COLO668 (cell line): ENCODE measurements at regions not wholly inside any gene's neighbourhood (a gene's known extent, or its start where the extent isn't known, plus 50 kb on each side); places are given as distances from the start of the nearest gene placed in this dataset.
A peak's percentile ranks its signal among the peaks of the same experiment; 100 is the strongest.
"Not testable (repeated sequence)": the region's sequence is repeated elsewhere in the genome, so short reads cannot be mapped to it uniquely, and the experiment has no call there.

Experiments
- DNase-seq: peaks from one replicate; lab custom pipeline; 2025; ENCODE audit not compliant: unreplicated experiment; lab: John Stamatoyannopoulos, UW

- no peak for DNase-seq
These were observed 558.8 kb upstream of the ADAMTS16 start for GRCh38 chr5:4581289-4581688.

DNA sequence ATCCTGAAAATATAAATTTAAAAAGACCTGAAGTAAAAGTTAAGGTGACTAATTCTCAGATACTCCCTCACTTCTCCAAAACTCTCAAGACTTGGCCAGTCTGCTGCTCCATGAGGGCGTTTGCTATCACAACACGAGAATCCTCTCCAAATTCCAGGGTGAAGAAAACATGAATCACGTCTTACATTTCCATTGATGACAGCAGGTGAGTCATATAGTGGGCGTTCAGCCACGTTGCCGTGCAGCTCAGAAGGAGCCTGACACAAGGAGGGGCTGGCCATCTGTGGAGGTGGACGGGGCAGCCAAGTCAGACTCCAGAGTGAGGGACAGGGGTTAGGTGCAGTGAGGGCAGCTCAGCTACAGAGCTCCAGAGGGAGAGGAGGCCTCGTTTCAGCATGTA is 555.1 kb upstream of the ADAMTS16 start:
- DNase-seq, result no peak

- DNase-seq, result no peak
These were observed 526.7 kb upstream of the ADAMTS16 start for GRCh38 chr5:4613440-4613839.

DNA sequence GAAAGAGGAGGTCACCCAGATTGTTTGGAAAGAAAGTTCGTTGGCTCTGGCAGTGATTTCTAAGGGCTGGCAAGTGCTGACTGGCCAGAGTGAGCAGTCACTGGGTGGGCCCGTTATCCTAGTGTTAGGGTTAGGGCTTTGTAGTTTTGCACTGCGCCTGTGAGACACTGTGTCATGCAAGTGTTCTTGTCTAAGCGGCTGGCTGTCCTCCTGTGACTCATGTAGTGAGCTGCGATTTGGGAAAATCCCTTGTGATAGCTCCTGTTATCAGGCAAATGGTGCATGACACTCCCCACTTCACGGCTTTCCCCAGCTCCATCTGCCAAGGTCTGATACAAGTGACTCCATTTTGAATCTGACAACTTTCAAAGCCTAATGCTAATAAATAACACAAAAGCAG is 526.0 kb upstream of the ADAMTS16 start:
- DNase-seq, result no peak

GRCh38 chr5:4615369-4615768 is 524.8 kb upstream of the ADAMTS16 start:
- DNase-seq, result not testable (repeated sequence)

DNA sequence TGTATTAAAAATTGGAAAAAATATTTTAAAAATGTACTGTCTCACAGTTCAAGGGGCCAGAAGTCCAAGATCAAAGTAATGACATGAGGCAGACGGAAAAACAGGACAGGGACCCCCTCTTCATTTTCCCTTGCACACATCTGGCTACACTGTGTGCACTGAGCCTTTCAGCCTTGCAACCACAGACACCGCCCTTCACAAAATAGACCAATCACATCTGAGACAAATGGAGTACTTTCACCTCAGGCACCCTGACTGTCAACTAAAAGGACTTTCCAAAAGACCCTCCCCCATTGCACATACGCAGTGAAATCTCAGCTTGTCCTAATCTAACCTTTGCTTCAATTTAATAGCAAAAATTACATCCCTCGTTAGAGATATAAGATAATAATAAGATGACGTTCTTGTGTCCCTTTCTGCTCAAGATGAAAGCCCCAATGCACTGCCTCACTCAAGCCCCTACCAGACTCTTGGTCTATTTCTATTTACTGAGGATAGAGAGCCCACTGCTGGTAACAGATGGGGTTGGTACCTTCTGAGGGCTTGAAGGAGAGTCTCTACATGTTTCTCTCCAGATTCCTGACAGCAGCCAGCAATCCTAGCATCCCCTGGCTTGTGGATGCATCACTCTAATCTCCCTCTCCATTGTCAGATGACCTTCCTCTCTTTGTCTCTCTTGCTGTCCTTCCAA is 514.8 kb upstream of the ADAMTS16 start:
- no peak for DNase-seq

GRCh38 chr5:4627131-4627530 is 513.0 kb upstream of the ADAMTS16 start:
- no peak for DNase-seq

- DNase-seq, result peak; percentile 38
These were observed 512.2 kb upstream of the ADAMTS16 start for GRCh38 chr5:4627929-4628328.

- no peak for DNase-seq
These were observed 511.3 kb upstream of the ADAMTS16 start for GRCh38 chr5:4628645-4629385.

- peak; percentile 92 for DNase-seq
These were observed 510.1 kb upstream of the ADAMTS16 start for GRCh38 chr5:4630031-4630430.

- no peak for DNase-seq
These were observed 505.8 kb upstream of the ADAMTS16 start for GRCh38 chr5:4634342-4634741.

DNA sequence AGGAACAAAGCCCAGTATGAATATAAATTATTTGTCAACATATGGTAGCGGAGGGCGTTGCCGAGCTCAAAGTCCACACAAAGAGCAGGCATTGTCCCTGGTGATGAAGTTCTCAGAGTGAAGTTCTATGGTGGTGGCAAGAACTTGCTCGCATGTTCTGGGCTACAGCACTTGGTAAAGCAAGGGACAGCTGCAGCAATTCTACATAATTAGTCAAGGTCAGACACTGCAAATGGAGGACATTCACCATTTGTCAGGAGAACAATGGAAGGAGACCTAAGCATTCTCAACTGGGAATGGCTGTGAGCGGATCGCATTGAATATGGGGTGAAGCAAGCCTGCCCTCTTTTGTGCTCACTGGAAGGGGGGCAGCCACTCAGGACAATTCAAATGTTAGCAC is 503.8 kb upstream of the ADAMTS16 start:
- no peak for DNase-seq

DNA sequence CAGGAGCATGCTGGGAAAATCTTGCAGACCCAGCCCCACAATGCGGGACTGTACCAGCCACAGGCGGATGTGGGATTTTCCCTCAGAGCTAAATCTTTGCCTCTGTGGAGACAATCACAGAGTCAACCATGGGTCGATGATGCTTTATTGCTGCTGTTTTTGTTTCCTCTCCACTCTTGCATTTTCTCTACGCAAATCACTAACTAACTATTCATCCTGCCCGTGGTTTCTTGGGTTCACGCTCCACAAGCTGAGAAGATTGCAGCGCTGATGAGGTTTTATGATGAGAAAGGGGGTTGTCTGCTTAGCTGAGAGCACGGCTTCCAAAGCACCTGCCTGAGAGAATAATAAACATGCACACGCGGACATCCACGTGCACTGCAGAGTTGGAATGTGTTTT is 500.2 kb upstream of the ADAMTS16 start:
- no peak for DNase-seq

DNA sequence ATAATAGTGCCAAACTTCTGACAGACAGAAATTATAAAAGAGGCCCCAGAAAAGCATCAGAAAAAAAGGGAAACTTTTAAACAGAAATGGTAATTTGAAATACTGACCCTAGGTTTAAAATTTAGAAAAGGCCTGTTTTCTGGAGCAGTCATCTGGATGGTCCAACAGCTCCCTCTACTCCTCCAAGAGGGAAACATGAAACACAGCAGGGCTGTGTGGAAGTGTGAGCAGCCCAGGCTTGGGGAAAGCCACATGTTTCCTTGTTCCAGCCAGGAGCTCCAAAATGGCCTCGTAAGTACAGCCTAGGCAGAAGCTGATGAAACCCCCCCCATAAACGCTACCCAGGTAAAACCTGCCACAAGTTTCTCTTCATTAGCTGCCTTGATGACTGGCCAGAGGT is 499.3 kb upstream of the ADAMTS16 start:
- peak; percentile 31 for DNase-seq

- no peak for DNase-seq
These were observed 497.6 kb upstream of the ADAMTS16 start for GRCh38 chr5:4642525-4642924.

DNA sequence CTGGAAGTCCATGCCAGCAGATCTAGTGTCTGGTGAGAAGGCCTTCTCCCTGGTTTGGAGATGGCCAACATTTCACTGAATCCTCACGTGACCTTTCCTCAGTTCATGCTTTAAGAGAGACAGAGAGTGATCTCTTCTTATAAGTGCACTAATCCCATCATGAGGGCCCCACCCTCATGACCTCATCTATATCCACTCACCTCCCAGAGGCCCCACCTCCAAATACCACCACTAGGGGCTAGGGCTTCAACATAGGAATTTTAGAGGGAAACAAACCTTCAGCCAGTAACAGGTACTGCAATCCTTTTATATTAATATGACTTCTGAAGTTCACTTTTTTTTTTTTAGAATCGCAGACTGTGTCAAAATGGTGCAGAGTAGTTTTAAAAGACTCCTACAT is 496.9 kb upstream of the ADAMTS16 start:
- no peak for DNase-seq

- DNase-seq, result no peak
These were observed 496.2 kb upstream of the ADAMTS16 start for GRCh38 chr5:4643960-4644359.

DNA sequence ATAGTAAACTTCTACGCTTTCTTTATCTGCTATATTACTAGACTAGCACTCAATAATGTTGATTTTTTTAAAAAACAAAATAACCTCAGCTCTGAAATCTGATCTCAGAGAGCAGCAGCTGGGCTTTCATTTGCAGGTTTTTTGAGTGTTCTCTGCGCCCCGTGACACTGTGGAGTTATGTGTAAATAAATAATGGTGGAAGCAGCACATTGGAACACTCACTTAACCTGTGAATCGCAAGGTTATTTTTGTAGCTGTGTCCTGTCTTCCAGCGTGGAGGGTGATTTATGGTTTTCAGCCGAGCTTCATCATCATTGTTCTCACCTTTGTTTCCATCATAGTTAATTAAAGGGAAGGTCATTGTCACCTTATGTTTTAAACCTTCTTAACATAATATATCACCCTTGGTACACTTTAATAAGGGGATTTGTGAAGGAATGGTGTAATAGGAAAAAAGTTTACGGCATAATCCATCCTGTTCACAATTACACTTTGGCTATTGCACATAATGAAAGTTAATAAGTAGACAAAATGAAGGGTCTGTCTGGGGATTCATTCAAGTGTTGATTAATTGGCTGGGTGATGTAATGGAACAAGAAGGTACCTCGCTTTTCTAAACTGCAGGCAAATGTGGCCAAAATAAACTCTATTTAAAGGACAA is 493.3 kb upstream of the ADAMTS16 start:
- peak; percentile 67 for DNase-seq

DNA sequence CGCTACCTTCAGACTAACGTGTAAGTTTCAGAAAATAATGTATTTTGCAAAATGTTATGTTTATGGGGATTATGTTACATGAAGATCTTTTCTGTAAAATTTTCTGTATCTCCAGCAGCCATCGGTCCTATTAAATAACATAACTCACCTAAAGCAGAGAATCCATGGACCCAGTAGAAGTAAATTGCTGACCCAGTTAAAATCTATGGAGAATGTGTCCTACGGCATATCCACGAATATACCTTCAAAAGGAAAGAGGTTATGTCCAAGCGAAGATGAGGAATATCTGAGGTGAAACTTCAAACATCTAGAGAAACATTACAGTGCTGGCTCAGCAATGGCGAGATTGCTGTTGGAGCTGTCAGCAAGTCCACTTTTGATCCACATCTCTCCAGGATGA is 492.2 kb upstream of the ADAMTS16 start:
- no peak for DNase-seq

DNA sequence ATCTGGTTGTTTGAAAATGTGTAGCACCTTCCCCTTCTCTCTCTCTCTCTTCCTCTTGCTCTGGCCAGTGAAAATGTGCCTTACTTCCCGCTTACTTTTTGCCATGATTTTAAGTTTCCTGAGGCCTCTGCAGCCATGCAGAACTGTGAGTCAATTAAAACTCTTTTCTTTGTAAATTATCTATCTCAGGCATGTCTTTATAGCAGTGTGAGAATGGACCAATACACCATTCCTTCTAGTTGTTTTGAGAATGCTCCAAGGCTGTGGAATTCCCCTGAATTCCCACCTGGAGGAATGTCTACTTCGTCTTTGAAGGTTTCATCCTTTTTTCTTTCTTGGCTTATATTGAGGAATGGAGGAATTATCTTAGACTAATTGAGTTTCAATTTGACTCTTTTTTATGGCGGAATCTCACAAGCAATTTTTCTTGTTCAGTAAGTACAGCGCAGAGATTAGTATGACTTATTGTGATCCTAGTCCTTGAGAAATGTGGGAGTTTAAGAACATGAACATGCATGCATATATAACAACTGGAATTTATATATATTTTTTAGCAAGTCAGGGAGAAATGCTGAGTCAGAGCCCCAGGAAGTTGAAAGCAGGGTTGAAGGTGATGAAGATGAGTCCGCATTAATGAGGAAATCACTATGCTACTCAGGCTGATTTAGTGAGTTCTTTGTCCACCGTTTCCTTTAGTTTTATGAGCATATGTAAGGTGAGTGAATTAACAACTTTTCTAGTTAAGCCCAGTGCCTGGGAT is 488.1 kb upstream of the ADAMTS16 start:
- no peak for DNase-seq

- no peak for DNase-seq
These were observed 486.7 kb upstream of the ADAMTS16 start for GRCh38 chr5:4653475-4653874.
